HG02840 (cell line): ENCODE measurements at regions not wholly inside any gene's neighbourhood (a gene's known extent, or its start where the extent isn't known, plus 50 kb on each side); places are given as distances from the start of the nearest gene placed in this dataset.
"Not testable (repeated sequence)": the region's sequence is repeated elsewhere in the genome, so short reads cannot be mapped to it uniquely, and the experiment has no call there.

Source experiments
- ATAC-seq: cut with Tn5 transposase; IDR thresholded peaks from one replicate; pipeline ENCODE4 v1.9.1; 2021; ENCODE audit warnings: mild to moderate bottlenecking, moderate library complexity, moderate number of reproducible peaks; ENCODE audit not compliant: unreplicated experiment, low FRiP score

GRCh38 chr2:126272401-126272800 is 383.6 kb upstream of the GYPC start:
- ATAC-seq: no peak

- ATAC-seq: no peak
These were observed 380.9 kb upstream of the GYPC start for GRCh38 chr2:126275098-126275497.

- ATAC-seq: not testable (repeated sequence)
These were observed 379.7 kb upstream of the GYPC start for GRCh38 chr2:126276268-126276667.

- no peak for ATAC-seq
These were observed 367.6 kb upstream of the GYPC start for GRCh38 chr2:126288362-126288761.

- ATAC-seq: not testable (repeated sequence)
These were observed 362.0 kb upstream of the GYPC start for GRCh38 chr2:126293962-126294361.

- no peak for ATAC-seq
These were observed 356.4 kb upstream of the GYPC start for GRCh38 chr2:126299469-126299976.

GRCh38 chr2:126300348-126300747 is 355.6 kb upstream of the GYPC start:
- no peak for ATAC-seq

- no peak for ATAC-seq
These were observed 353.9 kb upstream of the GYPC start for GRCh38 chr2:126302043-126302442.

GRCh38 chr2:126303113-126303512 is 352.8 kb upstream of the GYPC start:
- ATAC-seq: no peak

- no peak for ATAC-seq
These were observed 351.8 kb upstream of the GYPC start for GRCh38 chr2:126304154-126304553.

- no peak for ATAC-seq
These were observed 349.4 kb upstream of the GYPC start for GRCh38 chr2:126306539-126306938.

GRCh38 chr2:126307740-126308139 is 348.2 kb upstream of the GYPC start:
- no peak for ATAC-seq

GRCh38 chr2:126309185-126309584 is 346.8 kb upstream of the GYPC start:
- no peak for ATAC-seq

- ATAC-seq: no peak
These were observed 343.4 kb upstream of the GYPC start for GRCh38 chr2:126312579-126312978.

- ATAC-seq: no peak
These were observed 340.1 kb upstream of the GYPC start for GRCh38 chr2:126315828-126316227.

GRCh38 chr2:126317790-126318431 is 338.0 kb upstream of the GYPC start:
- ATAC-seq: no peak

GRCh38 chr2:126322342-126322741 is 333.6 kb upstream of the GYPC start:
- ATAC-seq: no peak

GRCh38 chr2:126325202-126325601 is 330.8 kb upstream of the GYPC start:
- ATAC-seq: no peak

GRCh38 chr2:126329173-126329572 is 326.8 kb upstream of the GYPC start:
- no peak for ATAC-seq

- ATAC-seq: no peak
These were observed 313.5 kb upstream of the GYPC start for GRCh38 chr2:126342457-126342856.

GRCh38 chr2:126343136-126343535 is 312.8 kb upstream of the GYPC start:
- ATAC-seq: no peak

GRCh38 chr2:126344493-126344892 is 311.5 kb upstream of the GYPC start:
- ATAC-seq: no peak

GRCh38 chr2:126345691-126346090 is 310.3 kb upstream of the GYPC start:
- ATAC-seq: no peak
